ENCODE measurements at regions not wholly inside any gene's neighbourhood (a gene's known extent, or its start where the extent isn't known, plus 50 kb on each side); places are given as distances from the start of the nearest gene placed in this dataset.
"Not testable (repeated sequence)": the region's sequence is repeated elsewhere in the genome, so short reads cannot be mapped to it uniquely, and the experiment has no call there.

- no peak for DNase-seq
Observed at GRCh38 chr20:61065853-61066252, 186.2 kb upstream of the CDH4 start.

DNA sequence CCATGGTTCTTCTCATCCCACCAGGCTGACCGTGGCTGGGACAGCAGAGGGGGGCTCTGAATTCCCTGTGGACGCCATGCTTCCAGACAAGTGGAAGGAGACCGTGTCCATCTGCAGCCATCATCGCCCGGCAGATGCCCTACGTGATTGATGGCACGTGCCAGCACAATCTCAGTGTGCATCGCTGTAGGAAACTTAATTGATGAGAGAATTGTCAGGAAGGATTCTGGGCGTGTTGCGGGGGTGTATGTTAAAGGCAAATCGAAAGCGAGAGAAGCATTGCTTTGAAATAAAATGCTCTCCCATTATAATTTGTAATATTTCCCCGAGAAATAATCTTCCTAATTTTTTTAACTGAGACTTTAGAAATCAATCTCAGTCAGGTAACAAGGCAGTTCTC is 185.5 kb upstream of the CDH4 start:
- no peak for DNase-seq

- DNase-seq = no peak
Observed at GRCh38 chr20:61067221-61067620, 184.8 kb upstream of the CDH4 start.

DNA sequence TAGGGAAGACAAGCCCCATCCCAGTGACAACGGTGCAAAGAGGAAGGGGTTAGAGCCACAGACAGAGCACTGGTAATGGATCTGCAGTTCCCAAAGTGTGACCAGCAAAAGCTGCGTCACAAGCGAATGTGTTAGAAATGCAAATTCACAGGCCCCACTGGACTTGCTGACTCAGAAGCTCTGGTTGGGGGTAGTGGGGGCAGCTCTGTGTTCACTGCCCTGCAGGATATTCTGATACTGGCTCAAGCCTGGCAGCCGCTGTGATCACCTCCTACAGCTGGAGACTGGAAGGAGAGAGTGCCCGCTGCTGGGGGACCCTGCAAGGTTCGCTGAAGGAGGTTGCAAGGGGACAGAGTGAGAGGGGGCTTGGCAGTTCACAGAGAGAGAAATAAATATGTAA is 179.7 kb upstream of the CDH4 start:
- no peak for DNase-seq

DNA sequence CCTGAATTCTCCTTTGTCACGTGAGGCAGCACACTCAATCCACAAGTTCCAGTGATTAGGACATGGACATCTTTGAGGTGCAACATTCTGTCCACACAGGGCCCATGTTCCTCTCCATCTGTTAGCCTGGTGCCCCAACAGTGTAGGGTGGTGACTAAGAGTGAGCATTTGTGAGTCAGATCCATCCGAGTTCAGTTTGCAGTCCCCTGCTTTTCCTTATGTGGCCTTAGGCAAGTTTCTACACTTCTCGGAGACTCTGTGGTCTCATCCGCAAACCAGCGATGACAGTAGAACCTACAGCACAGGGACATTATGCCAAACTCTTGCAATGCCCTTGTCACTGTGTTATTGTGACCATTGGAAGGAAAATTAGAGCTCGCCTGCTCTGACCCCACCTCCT is 178.7 kb upstream of the CDH4 start:
- DNase-seq = no peak

GRCh38 chr20:61082720-61083119 is 169.3 kb upstream of the CDH4 start:
- no peak for DNase-seq

DNA sequence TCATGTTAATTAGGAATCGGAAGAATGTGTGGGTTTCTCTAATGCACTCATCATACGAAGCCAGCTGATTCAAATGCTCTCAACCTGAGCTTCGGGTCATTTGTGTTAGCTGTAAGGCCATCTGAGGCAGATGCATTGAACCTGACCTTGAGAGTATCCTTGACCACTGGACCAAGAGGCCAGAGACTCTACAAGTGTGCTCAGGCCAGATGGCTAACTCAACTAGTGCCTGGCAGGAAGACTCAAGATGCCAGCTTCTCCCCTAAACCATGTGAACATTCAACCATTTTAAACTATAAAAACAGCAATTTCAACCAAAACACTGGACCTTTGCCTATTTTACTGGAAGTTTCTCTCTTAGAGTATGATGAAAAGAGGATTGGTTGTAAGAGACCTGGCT is 168.6 kb upstream of the CDH4 start:
- DNase-seq = no peak

GRCh38 chr20:61086031-61086430 is 166.0 kb upstream of the CDH4 start:
- DNase-seq = no peak

- DNase-seq = no peak
Observed at GRCh38 chr20:61090541-61090940, 161.5 kb upstream of the CDH4 start.

DNA sequence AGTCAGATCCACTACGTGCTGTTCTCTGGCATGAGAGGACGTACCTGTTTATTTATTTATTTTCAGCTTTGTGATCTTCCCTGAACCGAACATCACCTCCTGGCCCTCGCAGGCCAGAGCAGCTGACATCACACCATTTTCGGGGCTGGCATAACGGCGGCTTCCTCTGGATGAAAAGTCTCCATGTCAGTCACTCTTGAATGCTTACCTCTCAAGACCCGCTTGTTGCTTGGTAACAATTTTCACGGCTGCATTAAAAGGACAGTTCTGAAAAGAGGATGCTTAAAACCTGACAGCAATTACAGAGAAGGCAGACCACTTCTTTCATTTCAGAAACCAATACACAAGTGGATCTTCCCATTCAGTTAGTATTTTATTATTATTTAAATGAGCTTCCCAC is 159.8 kb upstream of the CDH4 start:
- peak; percentile 88 for DNase-seq

DNA sequence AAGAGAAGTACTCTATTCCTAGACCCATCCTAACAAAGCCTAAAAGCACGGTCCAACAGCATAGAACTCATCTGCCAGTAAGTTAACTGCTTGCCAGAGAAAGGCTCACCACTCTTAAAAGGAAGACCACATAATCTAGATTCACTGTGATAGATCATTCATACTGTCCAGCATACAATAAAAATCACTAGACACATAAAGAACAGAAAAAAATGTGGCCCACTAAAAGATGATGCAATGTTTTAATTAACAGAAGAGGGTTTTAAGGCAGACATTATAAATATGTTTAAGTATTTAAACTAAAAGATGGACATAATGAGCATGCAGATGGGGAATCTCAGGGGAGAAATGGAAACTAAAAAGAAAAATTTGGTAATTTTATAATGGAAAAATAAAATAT is 157.5 kb upstream of the CDH4 start:
- DNase-seq = no peak

DNA sequence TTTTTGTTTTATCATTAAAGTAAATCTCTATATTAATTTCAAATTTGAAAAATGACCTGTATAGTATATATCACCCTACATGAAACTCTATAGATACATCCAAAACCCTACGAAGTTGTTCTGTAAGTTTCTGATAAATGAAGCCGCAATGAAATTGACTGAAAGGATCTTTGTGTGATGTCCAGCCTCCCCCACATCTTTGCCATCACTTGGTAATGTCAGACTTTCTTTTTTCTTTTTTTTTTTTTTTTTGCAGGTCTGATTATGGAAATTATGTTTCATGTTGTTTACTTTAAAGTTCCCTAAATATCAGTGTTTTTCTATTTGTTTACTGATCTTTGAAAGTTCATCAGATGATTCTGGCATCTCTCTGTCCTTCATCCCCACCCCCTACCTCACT is 155.6 kb upstream of the CDH4 start:
- DNase-seq = no peak

DNA sequence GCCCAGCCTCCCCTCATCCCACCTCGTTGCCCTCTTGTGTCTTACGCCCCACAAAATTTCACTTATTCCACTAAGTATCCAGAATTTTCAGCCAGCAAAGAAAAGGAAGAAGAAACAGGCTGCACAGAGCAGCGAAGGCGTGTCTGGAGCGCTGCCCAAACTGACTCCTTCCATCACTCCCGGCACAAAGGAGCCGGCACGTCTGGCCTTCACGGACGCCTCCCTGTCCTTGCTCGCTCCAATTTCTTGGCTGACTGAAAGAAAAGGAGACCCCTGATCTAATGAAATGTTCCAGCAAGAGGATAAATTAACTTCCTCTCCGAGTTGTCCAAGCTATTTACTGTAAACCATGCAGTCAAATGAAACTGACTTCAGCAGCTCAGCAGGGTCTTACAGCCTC is 152.3 kb upstream of the CDH4 start:
- no peak for DNase-seq

DNA sequence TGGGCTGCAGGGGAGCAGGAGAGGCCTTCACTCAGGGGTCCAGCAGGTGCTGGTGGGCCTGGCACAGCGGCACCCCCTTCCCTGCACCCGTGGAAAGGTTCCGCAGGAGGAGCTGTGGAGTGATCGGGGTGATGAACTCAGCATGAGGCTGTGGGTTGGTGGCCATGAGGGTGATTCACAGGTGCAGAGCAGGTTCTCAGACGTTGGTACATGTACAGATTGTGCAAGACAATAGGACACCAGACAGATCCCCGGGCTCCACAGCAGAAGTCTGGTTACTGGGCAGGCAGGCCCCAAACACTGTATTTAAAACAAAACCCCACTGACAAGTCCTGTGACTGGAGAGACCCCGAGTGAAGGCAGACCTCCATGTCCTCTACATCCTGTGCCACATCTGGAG is 151.6 kb upstream of the CDH4 start:
- no peak for DNase-seq

GRCh38 chr20:61101321-61101720 is 150.7 kb upstream of the CDH4 start:
- DNase-seq = not testable (repeated sequence)

DNA sequence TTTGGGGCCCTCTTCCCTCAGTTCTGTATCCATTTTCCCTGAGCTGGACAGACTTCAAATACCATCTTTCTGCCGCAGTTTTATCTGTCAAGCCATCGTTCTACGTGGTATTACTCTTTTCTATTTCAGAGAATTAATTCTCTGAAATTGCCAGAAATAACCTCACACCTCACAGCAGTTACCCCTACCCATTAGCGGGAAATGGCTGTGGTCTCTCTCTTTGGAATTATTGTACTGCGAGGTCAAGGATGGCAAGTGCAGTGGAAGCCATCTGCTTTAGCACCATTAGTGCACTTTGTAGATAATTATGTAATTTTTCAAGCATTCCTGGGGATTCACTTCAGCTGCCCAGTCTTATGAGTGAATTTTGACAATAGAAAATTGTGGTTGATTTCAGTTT is 147.8 kb upstream of the CDH4 start:
- DNase-seq = no peak

DNA sequence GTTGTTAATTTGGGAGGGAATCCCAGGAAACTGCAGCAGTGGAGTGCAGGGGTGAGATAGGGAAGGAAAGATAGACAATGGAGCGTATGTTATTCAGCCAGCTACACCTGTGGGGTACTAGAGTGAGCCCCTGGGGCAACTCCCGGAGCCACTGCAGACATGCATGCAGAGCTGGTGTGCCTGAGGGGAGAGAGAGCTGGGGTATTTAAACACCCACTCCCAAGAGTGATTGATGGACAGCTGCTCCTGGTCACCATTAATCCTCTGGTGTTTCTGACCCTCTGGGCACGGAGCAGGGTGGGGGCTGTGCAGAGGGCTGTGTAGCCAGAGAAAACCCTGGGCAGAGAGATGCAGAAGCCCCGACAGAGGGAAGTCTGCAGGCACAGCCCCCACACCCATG is 146.7 kb upstream of the CDH4 start:
- no peak for DNase-seq

DNA sequence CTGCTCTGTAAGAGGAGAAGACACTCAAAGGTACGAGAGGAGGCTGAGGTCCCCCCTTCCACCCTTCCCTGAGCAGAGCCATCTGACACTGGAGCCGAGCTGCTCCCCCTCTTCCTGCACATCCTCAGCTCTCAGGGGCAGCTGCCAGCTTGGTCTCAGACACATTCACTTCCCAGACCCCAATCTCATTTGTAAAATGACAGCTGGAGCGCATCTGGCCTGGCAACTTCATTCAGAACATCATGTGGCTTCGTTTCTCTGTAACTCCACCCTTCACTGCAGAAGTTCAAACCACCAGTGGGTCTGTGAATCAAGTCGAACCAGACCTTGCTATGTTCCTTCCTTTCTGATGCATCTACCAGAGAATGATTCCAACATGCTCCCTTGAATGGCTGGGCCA is 145.6 kb upstream of the CDH4 start:
- DNase-seq = no peak

DNA sequence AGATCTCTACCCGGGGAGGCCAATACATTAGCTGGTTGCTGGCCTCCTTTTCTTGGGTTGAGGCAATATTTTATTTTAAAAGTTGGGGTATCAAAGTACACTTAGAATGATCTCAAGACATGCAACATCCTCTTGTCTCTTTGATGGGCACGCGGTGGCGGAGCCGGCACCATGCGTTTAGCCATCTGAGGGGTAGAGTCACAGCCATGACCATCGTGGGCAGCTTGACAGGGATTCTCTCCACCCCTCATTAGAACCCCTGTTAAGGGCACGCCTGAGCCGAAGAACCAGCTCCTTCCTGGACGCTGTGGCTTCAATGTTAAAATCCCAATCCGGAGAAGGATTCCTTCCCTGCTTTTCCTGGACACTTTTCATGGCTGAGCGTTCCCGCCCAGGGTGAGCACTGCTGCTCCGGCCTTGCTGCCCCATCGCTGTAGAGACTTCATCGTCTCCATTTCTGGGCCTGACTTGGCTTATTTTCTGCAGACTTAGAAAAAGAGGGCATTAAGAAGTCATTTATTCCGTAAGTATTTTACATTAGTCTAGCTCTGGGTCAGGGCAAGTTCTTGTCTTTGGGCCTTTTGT is 142.7 kb upstream of the CDH4 start:
- no peak for DNase-seq

DNA sequence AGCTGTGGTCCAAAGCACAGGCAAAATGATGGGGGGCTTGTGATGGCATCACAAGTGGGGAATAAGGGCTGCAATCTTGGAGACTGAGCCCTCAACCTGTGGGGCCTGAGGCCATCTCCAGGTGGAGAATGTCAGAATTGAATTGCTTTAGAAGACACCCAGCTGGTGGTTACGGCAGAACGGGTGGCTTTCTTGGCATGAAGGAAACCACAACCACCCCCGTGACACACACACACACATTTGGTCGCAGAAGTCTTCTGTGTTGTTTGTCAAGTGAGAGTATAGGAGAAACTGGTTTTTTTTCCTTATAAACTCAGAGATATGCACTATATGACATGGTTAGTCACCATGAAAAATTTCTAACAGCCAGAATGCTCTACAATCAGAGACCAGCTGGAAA is 139.5 kb upstream of the CDH4 start:
- no peak for DNase-seq

- no peak for DNase-seq
Observed at GRCh38 chr20:61113731-61114130, 138.3 kb upstream of the CDH4 start.

GRCh38 chr20:61114493-61115175 is 137.4 kb upstream of the CDH4 start:
- DNase-seq = no peak

GRCh38 chr20:61115364-61116065 is 136.5 kb upstream of the CDH4 start:
- no peak for DNase-seq

- no peak for DNase-seq
Observed at GRCh38 chr20:61117725-61118124, 134.3 kb upstream of the CDH4 start.
